HepG2 (cell line): ENCODE measurements at regions not wholly inside any gene's neighbourhood (a gene's known extent, or its start where the extent isn't known, plus 50 kb on each side); places are given as distances from the start of the nearest gene placed in this dataset.

Source experiments
- ATAC-seq: fragments of 200-7000 bp; cut with Tn5 transposase; 3 replicates; pipeline ENCODE4 v1.9.1; 2020; ENCODE audit warnings: mild to moderate bottlenecking, moderate library complexity
- BruUV-seq: library from RNA; stranded (reverse); fragments of 400-500 nt; replicated peaks from 2 replicates; lab custom pipeline; 2021; lab: Mats Ljungman, UMichigan
- CTCF ChIA-PET: fragments of 300-600 bp; formaldehyde crosslinking; extraction: SDS; loops from one replicate; lab custom pipeline; 2021; ENCODE audit warnings: low total read pairs, inconsistent platforms, low intra/inter-chr PET ratio; lab: Yijun Ruan, JAX
- POLR2A ChIA-PET: fragments of 350-600 bp; sonication (Branson Sonifier 250); formaldehyde crosslinking; loops from one replicate; lab custom pipeline; 2020; ENCODE audit warnings: antibody characterized with exemption, inconsistent platforms; lab: Yijun Ruan, JAX
- DNase-seq: peaks from one replicate; pipeline ENCODE4 v3.0.0-alpha.2; 2015; ENCODE audit warnings: low spot score
- FAIRE-seq: peaks from 3 replicates; lab custom pipeline; 2011; peaks lifted over from hg19 to GRCh38; lab: Jason Lieb, UNC
- H2AFZ ChIP-seq: one replicate; pipeline ENCODE4 v1.6.1; 2011; ENCODE audit warnings: low read length, inconsistent platforms
- H3K27ac ChIP-seq: fragments of 300-600 bp; 3 replicates; pipeline ENCODE4 v1.8.0; 2011; ENCODE audit warnings: mixed run types, mild to moderate bottlenecking, mixed read lengths, low read length, inconsistent platforms; ENCODE audit not compliant: insufficient read depth; ENCODE audit errors: extremely low read length
- H3K27me3 ChIP-seq, 2 experiments: fragments of 200-600 bp in 1 of 2; 2 replicates in 1 of 2; 3 replicates in 1 of 2; pipeline versions ENCODE4 v1.6.0 to v1.8.0; 2011; ENCODE audit warnings: low read length in 2 of 2, mild to moderate bottlenecking in 2 of 2, moderate library complexity in 2 of 2, inconsistent platforms in 1 of 2; ENCODE audit not compliant: insufficient read depth in 2 of 2, control insufficient read depth in 1 of 2
- H3K36me3 ChIP-seq, 2 experiments: fragments of 200-600 bp in 1 of 2; replicated peaks in 1 of 2; 2 replicates in 1 of 2; 3 replicates in 1 of 2; pipeline versions ENCODE4 v1.5.1 to v1.8.0; 2011; ENCODE audit warnings: low read length in 2 of 2, inconsistent platforms in 1 of 2; ENCODE audit not compliant: insufficient read depth in 2 of 2, control insufficient read depth in 1 of 2
- H3K4me1 ChIP-seq: 2 replicates; pipeline ENCODE4 v1.5.1; 2012; ENCODE audit warnings: low read length, inconsistent platforms; ENCODE audit not compliant: insufficient read depth
- H3K4me2 ChIP-seq: 2 replicates; pipeline ENCODE4 v1.6.0; 2011; ENCODE audit warnings: low read depth, low read length, inconsistent platforms
- H3K4me3 ChIP-seq, 3 experiments: fragments of 200-600 bp in 1 of 3; sonication (generic), shearing (Covaris generic) in 1 of 3; replicated peaks in 1 of 3; 2 replicates each; pipeline ENCODE4 v1.5.1; 2011 to 2016; ENCODE audit warnings: low read length in 3 of 3, inconsistent platforms in 2 of 3, low read depth in 2 of 3, mild to moderate bottlenecking in 2 of 3, control low read depth in 1 of 3, mixed read lengths in 1 of 3; ENCODE audit not compliant: insufficient read depth in 1 of 3
- H3K79me2 ChIP-seq: one replicate; pipeline ENCODE4 v1.6.1; 2011; ENCODE audit warnings: low read length, inconsistent platforms; ENCODE audit not compliant: insufficient read depth
- H3K9ac ChIP-seq: 2 replicates; pipeline ENCODE4 v1.6.0; 2011; ENCODE audit warnings: mild to moderate bottlenecking, low read depth, low read length, inconsistent platforms; ENCODE audit not compliant: insufficient read depth
- H3K9me3 ChIP-seq: 2 replicates; pipeline ENCODE4 v1.5.1; 2012; ENCODE audit warnings: mild to moderate bottlenecking, low read length
- H4K20me1 ChIP-seq: 2 replicates; pipeline ENCODE4 v1.6.0; 2011; ENCODE audit warnings: inconsistent platforms, mild to moderate bottlenecking, low read length, moderate library complexity; ENCODE audit not compliant: insufficient read depth
- MBD4 ChIP-seq: IDR thresholded peaks from 2 replicates; pipeline ENCODE4 v1.6.1; 2012; ENCODE audit warnings: low read length, inconsistent platforms, borderline replicate concordance
- PRPF4 ChIP-seq: fragments of 200-400 bp; formaldehyde crosslinking; IDR thresholded peaks from 2 replicates; pipeline ENCODE4 v1.6.1; 2016; ENCODE audit warnings: low read length, low read depth; ENCODE audit not compliant: poor library complexity, severe bottlenecking
- RERE ChIP-seq: IDR thresholded peaks from 2 replicates; pipeline ENCODE4 v1.6.1; 2016; ENCODE audit warnings: low read depth, missing genetic modification reagents, missing compliant biosample characterization
- SRY ChIP-seq: sonication (generic); formaldehyde crosslinking; IDR thresholded peaks from 2 replicates; pipeline ENCODE4 v1.8.0; 2022; ENCODE audit warnings: mild to moderate bottlenecking, missing genetic modification reagents
- TRIM22 ChIP-seq: fragments of 450-650 bp; IDR thresholded peaks from 2 replicates; pipeline ENCODE4 v1.6.1; 2017
- ZNF318 ChIP-seq: sonication (generic); formaldehyde crosslinking; IDR thresholded peaks from 2 replicates; pipeline ENCODE4 v1.4.0; 2020; ENCODE audit warnings: mild to moderate bottlenecking, missing genetic modification reagents
- WGBS: methylation state at CpG from one replicate; pipeline ENCODE4 v1.1.6; 2017; ENCODE audit warnings: low lambda C conversion rate; 5-methylcytosine and 5-hydroxymethylcytosine counted together
- in situ Hi-C: cut with HindIII; loops from 2 replicates; pipeline ENCODE4 v1.10.0; 2017; ENCODE audit warnings: low pct_unique_long_range_greater_than_20kb; ENCODE audit not compliant: extremely low pct_ligation_motif_present
- intact Hi-C: fragments of 100-400 bp; cut with micrococcal nuclease; formaldehyde crosslinking; loops from one replicate; pipeline ENCODE4 v1.10.0; 2022; ENCODE audit not compliant: unreplicated experiment

GRCh38 chr5:175284806-175285205 lies 159.2 kb downstream of the DRD1 start:
- TF ChIP-seq MBD4 (no peak), SRY (no peak), PRPF4 (no peak), TRIM22 (no peak), RERE (CRISPR knock-in tag) (no peak), ZNF318 (CRISPR knock-in tag) (no peak)
- TF ChIP-seq, all 625 proteins: peak for 0
- intact Hi-C loops (loop anchor here (10.0 kb wide), 1 partner anchor 770 kb away; no protein-coding TSS in a partner anchor), in situ Hi-C loops (no loop called here)
- Histone ChIP-seq H3K36me3 (no peaks in the 10 kb centered on the region), H3K27me3 (no peaks in the 10 kb centered on the region), H3K79me2 (no peaks in the 10 kb centered on the region), H3K4me2 (no peak overlapping the region), H3K27ac (no peak overlapping the region), H3K4me3 (no peak overlapping the region), H2AFZ (no peak overlapping the region), H4K20me1 (no peaks in the 10 kb centered on the region), H3K9ac (no peak overlapping the region), H3K9me3 (no peaks in the 10 kb centered on the region), H3K4me1 (no peaks in the 10 kb centered on the region)
- ATAC-seq: no peak
- WGBS: 2% methylated on average over 2 of the region's 2 CpGs
- FAIRE-seq: no peak
- POLR2A ChIA-PET: no interaction called here
- no peak for DNase-seq
- BruUV-seq: no TSS peak
- CTCF ChIA-PET: no interaction called here
